C4-2B (cell line): ENCODE measurements at regions not wholly inside any gene's neighbourhood (a gene's known extent, or its start where the extent isn't known, plus 50 kb on each side); places are given as distances from the start of the nearest gene placed in this dataset.

Source experiments
- CTCF ChIP-seq: fragments of 450-650 bp; conservative IDR thresholded peaks from 2 replicates; pipeline ENCODE4 v1.5.1; 2017; ENCODE audit warnings: mild to moderate bottlenecking
- ZFX ChIP-seq: fragments of 450-650 bp; IDR thresholded peaks from 2 replicates; pipeline ENCODE4 v1.6.1; 2017

GRCh38 chr16:65917466-65917865 lies 449.0 kb upstream of the CDH5 start:
- no peak for TF ChIP-seq CTCF
- no peak for TF ChIP-seq ZFX
